Bronchial epithelial cell (primary cell): ENCODE measurements at regions not wholly inside any gene's neighbourhood (a gene's known extent, or its start where the extent isn't known, plus 50 kb on each side); places are given as distances from the start of the nearest gene placed in this dataset.
"Not testable (repeated sequence)": the region's sequence is repeated elsewhere in the genome, so short reads cannot be mapped to it uniquely, and the experiment has no call there.

Source experiments
- DNase-seq: peaks from one replicate; pipeline ENCODE4 v3.0.0-alpha.2; 2010; ENCODE audit warnings: low read depth
- FAIRE-seq: peaks from 2 replicates; lab custom pipeline; 2011; peaks lifted over from hg19 to GRCh38; lab: Jason Lieb, UNC
- H3K27me3 ChIP-seq: 2 replicates; pipeline ENCODE4 v1.5.1; 2011; ENCODE audit warnings: low read length; ENCODE audit not compliant: control insufficient read depth, insufficient read depth
- H3K36me3 ChIP-seq: 2 replicates; pipeline ENCODE4 v1.5.1; 2011; ENCODE audit warnings: low read length; ENCODE audit not compliant: control insufficient read depth, insufficient read depth
- H3K4me3 ChIP-seq: 2 replicates; pipeline ENCODE4 v1.5.1; 2011; ENCODE audit warnings: mild to moderate bottlenecking, low read depth, low read length, control low read depth
- CTCF ChIP-seq: IDR thresholded peaks from 2 replicates; pipeline ENCODE4 v1.5.1; 2011; ENCODE audit warnings: mild to moderate bottlenecking, moderate library complexity, low read length, control low read depth, inconsistent platforms; ENCODE audit not compliant: insufficient read depth, severe bottlenecking

GRCh38 chr2:175351512-175351911 is 170.0 kb upstream of the ATP5MC3 start:
- H3K4me3 ChIP-seq = no peak overlapping the region
- no peaks in the 10 kb centered on the region for H3K27me3 ChIP-seq

GRCh38 chr2:175350105-175350504 is 168.6 kb upstream of the ATP5MC3 start:
- no peak for TF ChIP-seq CTCF

More at GRCh38 chr2:175351512-175351911, 170.0 kb upstream of the ATP5MC3 start:
- H3K36me3 ChIP-seq = no peaks in the 10 kb centered on the region
- TF ChIP-seq CTCF = no peak
- FAIRE-seq = no peak
- no peak for DNase-seq

GRCh38 chr2:175342085-175342484 is 160.6 kb upstream of the ATP5MC3 start:
- DNase-seq (no peak), FAIRE-seq (no peak)
- no peak overlapping the region for H3K4me3 ChIP-seq
- TF ChIP-seq CTCF = no peak
- no peaks in the 10 kb centered on the region for H3K27me3 ChIP-seq
- no peaks in the 10 kb centered on the region for H3K36me3 ChIP-seq

More at GRCh38 chr2:175350105-175350504, 168.6 kb upstream of the ATP5MC3 start:
- Histone ChIP-seq H3K4me3 (no peak overlapping the region), H3K27me3 (no peaks in the 10 kb centered on the region), H3K36me3 (no peaks in the 10 kb centered on the region)
- FAIRE-seq = no peak
- no peak for DNase-seq

- FAIRE-seq (no peak), DNase-seq (no peak)
- Histone ChIP-seq H3K36me3 (no peaks in the 10 kb centered on the region), H3K27me3 (no peaks in the 10 kb centered on the region), H3K4me3 (no peak overlapping the region)
- TF ChIP-seq CTCF = no peak
Measured at GRCh38 chr2:175330195-175330594, 148.7 kb upstream of the ATP5MC3 start.

DNA sequence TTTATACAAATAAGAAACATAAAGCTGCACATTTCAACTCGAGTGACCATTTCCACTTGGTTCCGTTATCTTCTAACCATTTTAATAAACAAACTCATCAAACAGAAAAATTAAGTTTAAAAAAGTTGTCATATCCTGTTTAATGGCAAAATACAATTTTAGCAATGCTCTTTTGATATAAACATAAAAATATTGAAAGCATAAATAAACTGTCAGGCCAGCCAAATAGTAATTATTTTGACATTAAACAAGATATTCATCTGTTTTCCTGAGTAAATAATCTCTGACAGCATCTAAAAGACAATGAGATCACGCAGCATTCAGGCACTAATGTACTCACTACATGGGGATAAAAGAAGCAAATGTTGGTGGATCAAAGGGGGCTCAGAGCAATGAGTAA is 145.3 kb upstream of the ATP5MC3 start:
- no peaks in the 10 kb centered on the region for H3K27me3 ChIP-seq
- no peak for DNase-seq
- no peak overlapping the region for H3K4me3 ChIP-seq
- no peak for FAIRE-seq
- no peak for TF ChIP-seq CTCF
- H3K36me3 ChIP-seq = no peaks in the 10 kb centered on the region

- H3K4me3 ChIP-seq, H3K27me3 ChIP-seq, FAIRE-seq, H3K36me3 ChIP-seq, DNase-seq: not testable (repeated sequence)
Measured at GRCh38 chr2:175326164-175326563, 144.7 kb upstream of the ATP5MC3 start.
